ENCODE measurements at regions not wholly inside any gene's neighbourhood (a gene's known extent, or its start where the extent isn't known, plus 50 kb on each side); places are given as distances from the start of the nearest gene placed in this dataset.

- Histone ChIP-seq H3K79me2 (ENCODE audit: insufficient read depth, low read depth) (no peaks in the 10 kb centered on the region), H3K4me2 (no peak overlapping the region), H3K27me3 (ENCODE audit: insufficient read depth, low read depth) (no peaks in the 10 kb centered on the region), H3K27ac (no peak overlapping the region), H2AFZ (ENCODE audit: low read depth) (no peak overlapping the region), H3K4me1 (ENCODE audit: low read depth, poor library complexity, severe bottlenecking) (no peaks in the 10 kb centered on the region), H3K9ac (no peak overlapping the region), H3K36me3 (ENCODE audit: insufficient read depth) (no peaks in the 10 kb centered on the region), H4K20me1 (ENCODE audit: insufficient read depth) (no peaks in the 10 kb centered on the region), H3K4me3 (IDR thresholded peaks at IDR 0.05; ENCODE audit: insufficient read depth, low read depth, low read length) (no peak overlapping the region)
- TF ChIP-seq CTCF (conservative IDR thresholded peaks at IDR 0.05; ENCODE audit: low read depth, low read length), result no peak
These were observed 281.7 kb downstream of the PARP8 start for GRCh38 chr5:50947906-50948683.

GRCh38 chr5:50953290-50953689 is 286.9 kb downstream of the PARP8 start:
- Histone ChIP-seq H3K79me2 (ENCODE audit: insufficient read depth, low read depth) (no peaks in the 10 kb centered on the region), H3K27ac (no peak overlapping the region), H3K36me3 (ENCODE audit: insufficient read depth) (no peaks in the 10 kb centered on the region)

GRCh38 chr5:50958852-50959457 is 292.5 kb downstream of the PARP8 start:
- H3K27me3 ChIP-seq (ENCODE audit: insufficient read depth, low read depth), result no peaks in the 10 kb centered on the region
- TF ChIP-seq CTCF (conservative IDR thresholded peaks at IDR 0.05; ENCODE audit: low read depth, low read length), result peak; percentile 81
- H3K27ac ChIP-seq, result no peak overlapping the region

More at GRCh38 chr5:50953290-50953689, 286.9 kb downstream of the PARP8 start:
- Histone ChIP-seq H3K9ac (no peak overlapping the region), H3K4me1 (ENCODE audit: low read depth, poor library complexity, severe bottlenecking) (no peaks in the 10 kb centered on the region), H3K27me3 (ENCODE audit: insufficient read depth, low read depth) (no peaks in the 10 kb centered on the region), H3K4me2 (no peak overlapping the region), H2AFZ (ENCODE audit: low read depth) (no peak overlapping the region), H4K20me1 (ENCODE audit: insufficient read depth) (no peaks in the 10 kb centered on the region), H3K4me3 (IDR thresholded peaks at IDR 0.05; ENCODE audit: insufficient read depth, low read depth, low read length) (no peak overlapping the region)
- TF ChIP-seq CTCF (conservative IDR thresholded peaks at IDR 0.05; ENCODE audit: low read depth, low read length), result no peak

GRCh38 chr5:50962934-50963872 is 296.8 kb downstream of the PARP8 start:
- peak; percentile 98 for TF ChIP-seq CTCF (conservative IDR thresholded peaks at IDR 0.05; ENCODE audit: low read depth, low read length)
- H3K4me3 ChIP-seq (IDR thresholded peaks at IDR 0.05; ENCODE audit: insufficient read depth, low read depth, low read length), result peak overlapping the region; percentile 56
- H3K9ac ChIP-seq, result peak overlapping the region; percentile 47
- no peaks in the 10 kb centered on the region for H3K79me2 ChIP-seq (ENCODE audit: insufficient read depth, low read depth)
- H2AFZ ChIP-seq (ENCODE audit: low read depth), result peak overlapping the region; percentile 100
- no peaks in the 10 kb centered on the region for H3K4me1 ChIP-seq (ENCODE audit: low read depth, poor library complexity, severe bottlenecking)
- H3K27me3 ChIP-seq (ENCODE audit: insufficient read depth, low read depth), result no peaks in the 10 kb centered on the region
- H3K36me3 ChIP-seq (ENCODE audit: insufficient read depth), result no peaks in the 10 kb centered on the region
- no peaks in the 10 kb centered on the region for H4K20me1 ChIP-seq (ENCODE audit: insufficient read depth)
- H3K27ac ChIP-seq, result no peak overlapping the region
- H3K4me2 ChIP-seq, result peak overlapping the region; percentile 81

More at GRCh38 chr5:50958852-50959457, 292.5 kb downstream of the PARP8 start:
- H4K20me1 ChIP-seq (ENCODE audit: insufficient read depth), result no peaks in the 10 kb centered on the region
- H2AFZ ChIP-seq (ENCODE audit: low read depth), result no peak overlapping the region
- no peaks in the 10 kb centered on the region for H3K36me3 ChIP-seq (ENCODE audit: insufficient read depth)
- H3K4me2 ChIP-seq, result no peak overlapping the region
- no peak overlapping the region for H3K4me3 ChIP-seq (IDR thresholded peaks at IDR 0.05; ENCODE audit: insufficient read depth, low read depth, low read length)
- no peak overlapping the region for H3K9ac ChIP-seq
- no peaks in the 10 kb centered on the region for H3K79me2 ChIP-seq (ENCODE audit: insufficient read depth, low read depth)
- H3K4me1 ChIP-seq (ENCODE audit: low read depth, poor library complexity, severe bottlenecking), result no peaks in the 10 kb centered on the region

Data from KMS-11 (cell line).